ENCODE measurements at regions not wholly inside any gene's neighbourhood (a gene's known extent, or its start where the extent isn't known, plus 50 kb on each side); places are given as distances from the start of the nearest gene placed in this dataset.

DNA sequence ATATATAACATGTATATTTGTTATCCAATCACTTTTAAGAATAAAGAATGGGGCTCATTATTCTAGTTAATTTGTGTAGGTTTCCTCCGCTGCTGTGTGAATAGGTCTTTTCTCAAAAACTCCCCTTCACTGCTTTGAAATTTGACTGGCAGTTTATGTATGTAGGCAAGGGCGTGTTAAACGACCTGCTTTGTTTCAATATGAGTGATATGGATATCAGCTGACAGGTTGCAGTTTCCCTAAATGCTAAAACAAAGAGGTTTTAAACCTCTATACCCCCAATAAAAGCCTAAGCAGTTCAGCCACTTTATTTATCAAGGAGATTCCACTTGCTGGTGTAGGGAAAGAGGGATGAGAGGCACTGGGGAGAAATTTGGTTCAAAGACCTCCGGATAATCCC lies 159.6 kb downstream of the TMEM167A start:
- TF ChIP-seq POLR2A (IDR thresholded peaks at IDR 0.05), result no peak
- TF ChIP-seq, protein P1, sequence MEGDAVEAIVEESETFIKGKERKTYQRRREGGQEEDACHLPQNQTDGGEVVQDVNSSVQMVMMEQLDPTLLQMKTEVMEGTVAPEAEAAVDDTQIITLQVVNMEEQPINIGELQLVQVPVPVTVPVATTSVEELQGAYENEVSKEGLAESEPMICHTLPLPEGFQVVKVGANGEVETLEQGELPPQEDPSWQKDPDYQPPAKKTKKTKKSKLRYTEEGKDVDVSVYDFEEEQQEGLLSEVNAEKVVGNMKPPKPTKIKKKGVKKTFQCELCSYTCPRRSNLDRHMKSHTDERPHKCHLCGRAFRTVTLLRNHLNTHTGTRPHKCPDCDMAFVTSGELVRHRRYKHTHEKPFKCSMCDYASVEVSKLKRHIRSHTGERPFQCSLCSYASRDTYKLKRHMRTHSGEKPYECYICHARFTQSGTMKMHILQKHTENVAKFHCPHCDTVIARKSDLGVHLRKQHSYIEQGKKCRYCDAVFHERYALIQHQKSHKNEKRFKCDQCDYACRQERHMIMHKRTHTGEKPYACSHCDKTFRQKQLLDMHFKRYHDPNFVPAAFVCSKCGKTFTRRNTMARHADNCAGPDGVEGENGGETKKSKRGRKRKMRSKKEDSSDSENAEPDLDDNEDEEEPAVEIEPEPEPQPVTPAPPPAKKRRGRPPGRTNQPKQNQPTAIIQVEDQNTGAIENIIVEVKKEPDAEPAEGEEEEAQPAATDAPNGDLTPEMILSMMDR (IDR thresholded peaks at IDR 0.05), result no peak

Measured in tibial nerve (tissue), 3 donors.